Right cardiac atrium (tissue), 5 donors: ENCODE measurements at regions not wholly inside any gene's neighbourhood (a gene's known extent, or its start where the extent isn't known, plus 50 kb on each side); places are given as distances from the start of the nearest gene placed in this dataset.
"Not testable (repeated sequence)": the region's sequence is repeated elsewhere in the genome, so short reads cannot be mapped to it uniquely, and the experiment has no call there.

Source experiments
- ATAC-seq, 2 donors: fragments of 200-7000 bp; cut with Tn5 transposase; one replicate each; pipeline versions ENCODE4 v1.8.0 to v1.9.1; 2020; ENCODE audit warnings: moderate library complexity in 2 of 2, mild to moderate bottlenecking in 1 of 2
- DNase-seq, 3 donors: peaks; one replicate each; pipeline ENCODE4 v3.0.0-alpha.2; 2020
- H3K27ac ChIP-seq: one replicate; pipeline ENCODE4 v1.5.1; 2013; ENCODE audit warnings: mild to moderate bottlenecking, low read length, control low read depth, moderate library complexity
- H3K27me3 ChIP-seq: one replicate; pipeline ENCODE4 v1.6.1; 2013; ENCODE audit not compliant: control insufficient read depth, insufficient read depth
- H3K4me1 ChIP-seq: one replicate; pipeline ENCODE4 v1.6.1; 2013; ENCODE audit warnings: low read length; ENCODE audit not compliant: control insufficient read depth, insufficient read depth
- H3K4me3 ChIP-seq: one replicate; pipeline ENCODE4 v1.5.1; 2013; ENCODE audit warnings: low read length, control low read depth
- H3K9me3 ChIP-seq: one replicate; pipeline ENCODE4 v1.6.1; 2013; ENCODE audit warnings: low read length; ENCODE audit not compliant: control insufficient read depth
- WGBS: extraction: QIAGEN DNeasy Blood & Tissue Kit; methylation state at CpG from one replicate; pipeline ENCODE4 v1.1.7; 2013; 5-methylcytosine and 5-hydroxymethylcytosine counted together
- intact Hi-C, 4 donors: fragments of 100-400 bp; cut with DNase I; formaldehyde crosslinking; loops; one replicate each; pipeline versions ENCODE4 v1.11.0 to v1.14.0; 2022 to 2023
- donor health status: healthy with polysubstance abuse.
- donor health status: DM: no; HTN: yes; CAD: no.
- donor health status: DM: no; HTN: no; CAD: no.
- donor health status: DM: no; HTN: yes; CAD: no; lungs with severe emphysema.
- donor health status: DM: yes; HTN: yes; CAD: no.

DNA sequence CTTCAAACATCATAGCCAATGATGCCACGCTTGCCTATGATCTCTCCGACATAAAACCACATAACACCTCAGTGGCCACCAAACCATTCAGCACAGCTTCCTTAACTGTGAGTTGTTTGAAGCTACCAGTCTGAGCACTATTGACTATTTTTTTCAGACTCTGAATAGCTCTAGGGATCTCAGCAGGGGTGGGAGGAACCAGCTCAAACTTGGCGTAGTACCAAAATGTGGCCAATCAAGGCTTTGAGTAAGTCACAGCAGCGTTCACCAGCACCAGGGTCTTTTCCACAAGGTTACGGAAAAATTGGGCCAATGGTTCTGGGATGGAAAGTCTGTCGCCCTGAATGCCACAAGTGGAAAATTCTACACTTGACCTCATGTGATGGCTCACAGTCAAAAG, 70.6 kb downstream of the SMPDL3A start:
- Histone ChIP-seq H3K27ac (no peak overlapping the region), H3K4me3 (no peak overlapping the region), H3K27me3 (no peaks in the 10 kb centered on the region), H3K9me3 (no peaks in the 10 kb centered on the region), H3K4me1 (no peaks in the 10 kb centered on the region)
- intact Hi-C loops = loop anchor here in 1 of 4 donors (10.0 kb wide), 1 partner anchor 455 kb away; no protein-coding TSS in a partner anchor
- no peak for ATAC-seq
- WGBS = 66% methylated on average over 6 of the region's 6 CpGs
- no peak for DNase-seq

DNA sequence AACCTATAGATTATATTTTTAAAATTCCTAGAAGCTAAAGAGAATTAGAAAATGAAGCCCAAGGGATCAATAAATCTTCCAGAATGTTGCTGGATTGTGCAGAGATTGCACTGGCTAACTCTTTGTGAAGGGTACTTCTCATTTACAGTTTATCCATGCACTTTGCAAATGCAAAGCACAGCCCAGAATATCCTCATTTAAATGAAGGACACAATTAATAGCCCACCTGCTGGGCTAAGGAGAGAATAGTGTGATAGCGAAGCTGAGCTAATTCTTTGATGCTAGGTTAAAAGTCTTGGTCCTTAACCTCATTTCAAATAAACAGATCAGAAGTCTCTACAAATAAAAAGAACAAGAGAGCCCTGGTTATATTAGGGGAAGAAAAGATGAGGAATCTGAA, 72.5 kb downstream of the SMPDL3A start:
- no peaks in the 10 kb centered on the region for H3K27me3 ChIP-seq
- no peak for ATAC-seq
- intact Hi-C loops = loop anchor here in 1 of 4 donors (10.0 kb wide), 1 partner anchor 453 kb away; no protein-coding TSS in a partner anchor
- no peak overlapping the region for H3K4me3 ChIP-seq
- no peaks in the 10 kb centered on the region for H3K9me3 ChIP-seq
- no peak overlapping the region for H3K27ac ChIP-seq
- no peaks in the 10 kb centered on the region for H3K4me1 ChIP-seq
- no peak for DNase-seq
- 32% methylated on average over 1 of the region's 1 CpG for WGBS

- H3K4me1 ChIP-seq = no peaks in the 10 kb centered on the region
- no peaks in the 10 kb centered on the region for H3K27me3 ChIP-seq
- ATAC-seq = no peak
- no peak overlapping the region for H3K27ac ChIP-seq
- no peak overlapping the region for H3K4me3 ChIP-seq
- no peak for DNase-seq
- intact Hi-C loops = loop anchor here in 1 of 4 donors (10.0 kb wide), 1 partner anchor 447 kb away; no protein-coding TSS in a partner anchor
- H3K9me3 ChIP-seq = no peaks in the 10 kb centered on the region
These were observed 79.1 kb downstream of the SMPDL3A start for GRCh38 chr6:122868137-122868536.

DNA sequence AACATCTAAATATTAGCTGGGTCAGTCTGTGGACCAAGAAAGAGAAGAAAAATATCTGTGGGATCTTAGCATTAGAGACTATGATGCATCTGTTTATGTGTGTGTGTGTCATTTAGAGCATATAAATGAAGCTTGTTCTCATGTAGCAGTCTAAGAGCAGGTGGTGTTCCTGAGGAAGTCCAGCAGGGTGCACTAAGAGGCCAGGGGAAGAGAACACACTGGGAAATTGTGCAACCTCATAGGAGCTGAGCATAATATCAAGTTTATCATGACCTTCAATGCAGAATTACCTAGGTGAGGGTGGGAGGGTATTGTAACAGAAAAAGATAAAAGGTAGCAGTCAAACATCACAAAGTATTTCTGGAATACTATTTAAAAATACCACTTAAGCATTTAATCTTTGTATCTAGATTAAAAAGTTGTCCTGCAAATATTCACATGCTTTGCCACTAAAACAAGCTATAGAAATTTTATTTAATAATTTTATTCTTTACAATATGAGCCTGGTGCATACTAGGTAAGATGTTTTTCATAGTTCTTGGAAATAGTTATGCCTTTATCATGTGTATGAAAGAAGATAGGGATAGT, 80.5 kb downstream of the SMPDL3A start:
- H3K9me3 ChIP-seq = no peaks in the 10 kb centered on the region
- intact Hi-C loops = loop anchor here in 1 of 4 donors (10.0 kb wide), 1 partner anchor 445 kb away; no protein-coding TSS in a partner anchor
- H3K27ac ChIP-seq = no peak overlapping the region
- no peaks in the 10 kb centered on the region for H3K4me1 ChIP-seq
- peak in 1 of 3 donors; percentile 18 for DNase-seq
- no peak overlapping the region for H3K4me3 ChIP-seq
- H3K27me3 ChIP-seq = no peaks in the 10 kb centered on the region
- peak; percentile 51 to 66 for ATAC-seq

DNA sequence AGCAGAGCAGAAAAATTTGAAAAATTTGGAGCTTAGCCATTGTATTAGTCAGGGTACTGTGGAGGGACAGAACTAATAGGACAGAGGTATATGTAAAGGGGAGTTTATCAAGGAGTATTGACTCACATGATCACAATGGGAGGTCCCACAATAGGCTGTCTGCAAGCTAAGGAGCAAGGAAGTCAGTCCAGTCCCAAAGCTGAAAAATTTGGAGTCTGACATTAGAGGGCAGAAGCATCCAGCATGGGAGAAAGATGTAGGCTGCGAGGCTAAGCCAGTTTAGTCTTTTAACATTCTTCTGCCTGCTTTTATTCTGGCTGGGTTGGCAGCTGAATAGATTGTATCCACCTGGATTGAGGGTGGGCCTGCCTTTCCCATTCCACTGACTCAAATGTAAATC, 82.0 kb downstream of the SMPDL3A start:
- intact Hi-C loops = no loop called here
- ATAC-seq (no peak), DNase-seq (no peak)
- no peak overlapping the region for H3K4me3 ChIP-seq
- no peaks in the 10 kb centered on the region for H3K27me3 ChIP-seq
- WGBS = 73% methylated on average over 1 of the region's 1 CpG
- no peaks in the 10 kb centered on the region for H3K4me1 ChIP-seq
- H3K9me3 ChIP-seq = no peaks in the 10 kb centered on the region
- H3K27ac ChIP-seq = no peak overlapping the region

DNA sequence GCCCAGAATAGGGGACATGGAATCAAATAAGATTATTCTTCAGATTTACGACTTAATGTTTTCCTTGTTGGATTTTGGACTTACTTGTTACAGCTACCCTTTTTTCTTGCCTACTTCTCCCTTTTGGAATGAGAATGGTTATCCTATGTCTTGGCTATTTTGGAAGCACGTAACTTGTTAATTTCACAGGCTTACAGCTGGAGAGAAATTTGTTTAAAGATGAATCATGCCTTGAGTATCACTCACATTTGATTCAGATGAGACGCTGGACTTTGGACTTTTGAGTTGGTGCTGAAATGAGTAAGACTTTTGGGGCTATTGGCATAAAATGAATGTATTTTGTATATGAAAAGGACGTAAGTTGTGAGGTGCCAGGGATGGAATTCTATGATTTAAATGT, 83.3 kb downstream of the SMPDL3A start:
- Histone ChIP-seq H3K27ac (no peak overlapping the region), H3K9me3 (no peaks in the 10 kb centered on the region), H3K27me3 (no peaks in the 10 kb centered on the region), H3K4me3 (no peak overlapping the region), H3K4me1 (no peaks in the 10 kb centered on the region)
- intact Hi-C loops = no loop called here
- 74% methylated on average over 4 of the region's 4 CpGs for WGBS
- DNase-seq (no peak), ATAC-seq (no peak)

DNA sequence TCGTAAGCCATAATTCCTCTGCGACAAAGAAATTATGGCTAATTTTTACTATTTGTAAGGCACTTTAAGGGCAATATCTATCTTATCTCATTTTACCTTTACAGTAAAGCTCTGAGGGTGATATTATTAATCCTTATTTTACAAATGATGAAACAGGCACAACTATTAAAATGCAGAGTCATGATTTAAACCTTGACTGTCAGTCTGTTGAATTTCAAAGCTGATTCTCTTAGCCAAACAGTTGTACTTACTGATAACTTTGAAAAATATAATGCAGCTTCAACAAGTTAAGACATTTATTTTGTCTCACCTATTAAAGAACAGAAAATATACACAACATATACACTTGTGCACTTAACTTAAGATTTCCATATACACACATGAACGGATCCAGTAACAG, 88.2 kb downstream of the SMPDL3A start:
- ATAC-seq (no peak), DNase-seq (no peak)
- intact Hi-C loops = no loop called here
- WGBS = 91% methylated on average over 3 of the region's 3 CpGs
- no peaks in the 10 kb centered on the region for H3K27me3 ChIP-seq
- H3K4me3 ChIP-seq = no peak overlapping the region
- no peaks in the 10 kb centered on the region for H3K9me3 ChIP-seq
- no peaks in the 10 kb centered on the region for H3K4me1 ChIP-seq
- no peak overlapping the region for H3K27ac ChIP-seq

GRCh38 chr6:122878796-122879195, 89.7 kb downstream of the SMPDL3A start:
- Histone ChIP-seq H3K4me1 (no peaks in the 10 kb centered on the region), H3K4me3 (no peak overlapping the region), H3K27me3 (no peaks in the 10 kb centered on the region), H3K27ac (no peak overlapping the region), H3K9me3 (no peaks in the 10 kb centered on the region)
- 30% methylated on average over 1 of the region's 1 CpG for WGBS
- ATAC-seq = no peak
- intact Hi-C loops = no loop called here
- DNase-seq = no peak

DNA sequence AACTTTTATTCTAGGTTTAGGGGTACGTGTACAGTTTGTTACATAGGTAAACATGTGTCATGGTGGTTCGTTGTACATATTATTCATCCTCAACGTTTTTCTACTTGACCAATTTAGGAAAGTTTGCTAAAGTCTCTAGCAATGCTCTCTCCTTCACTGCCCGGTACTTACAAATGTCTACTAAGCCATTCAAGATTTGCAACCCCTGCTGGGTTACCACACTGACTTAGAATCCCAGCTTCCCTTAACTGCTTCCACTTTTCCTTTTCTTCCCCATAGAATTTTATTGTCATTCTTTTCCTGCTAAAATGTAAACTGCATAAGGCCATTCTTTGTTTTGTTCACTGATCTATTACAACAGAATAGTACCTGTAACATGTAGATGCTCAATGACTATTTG, 97.4 kb downstream of the SMPDL3A start:
- WGBS = 64% methylated on average over 4 of the region's 4 CpGs
- H3K9me3 ChIP-seq = no peaks in the 10 kb centered on the region
- DNase-seq (no peak), ATAC-seq (no peak)
- H3K4me1 ChIP-seq = no peaks in the 10 kb centered on the region
- intact Hi-C loops = no loop called here
- H3K27ac ChIP-seq = no peak overlapping the region
- H3K4me3 ChIP-seq = no peak overlapping the region
- no peaks in the 10 kb centered on the region for H3K27me3 ChIP-seq

DNA sequence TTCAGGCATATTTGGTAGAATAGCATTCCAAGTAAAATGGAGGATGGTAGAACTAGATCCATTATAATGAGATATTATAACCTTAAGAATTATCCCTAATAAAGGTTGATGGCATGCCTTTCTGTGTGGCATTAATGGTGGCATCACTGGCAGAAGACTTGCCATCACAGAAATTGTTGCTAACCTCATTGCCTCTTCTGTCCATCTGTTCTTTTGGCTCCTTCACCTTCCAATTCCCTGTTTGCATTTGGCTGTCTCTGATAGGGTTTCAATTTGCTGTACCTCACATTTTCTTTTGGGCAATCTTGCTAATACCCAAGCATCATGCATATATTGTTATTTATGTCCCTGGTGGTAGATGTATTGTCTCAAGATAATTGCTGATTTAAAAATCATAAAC, 98.9 kb downstream of the SMPDL3A start:
- H3K4me3 ChIP-seq = no peak overlapping the region
- H3K9me3 ChIP-seq = no peaks in the 10 kb centered on the region
- H3K27ac ChIP-seq = no peak overlapping the region
- ATAC-seq = no peak
- no peaks in the 10 kb centered on the region for H3K27me3 ChIP-seq
- H3K4me1 ChIP-seq = no peaks in the 10 kb centered on the region
- no peak for DNase-seq
- intact Hi-C loops = no loop called here

DNA sequence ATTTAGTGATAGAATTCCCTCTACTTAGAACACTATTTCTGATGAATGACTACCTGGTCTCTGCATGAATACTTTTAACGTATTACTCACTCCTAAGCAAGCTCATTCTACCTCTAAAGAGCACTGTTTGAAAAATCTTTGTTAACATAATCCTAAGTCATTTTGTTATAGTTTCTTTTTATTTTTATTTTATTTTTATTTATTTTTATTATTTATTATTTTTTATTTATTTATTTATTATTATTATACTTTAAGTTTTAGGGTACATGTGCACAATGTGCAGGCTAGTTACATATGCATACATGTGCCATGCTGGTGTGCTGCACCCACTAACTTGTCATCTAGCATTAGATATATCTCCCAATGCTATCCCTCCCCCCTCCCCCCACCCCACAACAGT, 99.6 kb downstream of the SMPDL3A start:
- ATAC-seq, intact Hi-C loops, DNase-seq, H3K4me3 ChIP-seq, H3K4me1 ChIP-seq, H3K27ac ChIP-seq, H3K27me3 ChIP-seq, H3K9me3 ChIP-seq: not testable (repeated sequence)
- 95% methylated on average over 1 of the region's 1 CpG for WGBS

GRCh38 chr6:122890250-122890649, 101.2 kb downstream of the SMPDL3A start:
- 87% methylated on average over 4 of the region's 4 CpGs for WGBS
- Histone ChIP-seq H3K9me3 (no peaks in the 10 kb centered on the region), H3K27ac (no peak overlapping the region), H3K4me3 (no peak overlapping the region), H3K27me3 (no peaks in the 10 kb centered on the region), H3K4me1 (no peaks in the 10 kb centered on the region)
- ATAC-seq (no peak), DNase-seq (no peak)
- intact Hi-C loops = no loop called here
